ENCODE measurements at regions not wholly inside any gene's neighbourhood (a gene's known extent, or its start where the extent isn't known, plus 50 kb on each side); places are given as distances from the start of the nearest gene placed in this dataset.

DNA sequence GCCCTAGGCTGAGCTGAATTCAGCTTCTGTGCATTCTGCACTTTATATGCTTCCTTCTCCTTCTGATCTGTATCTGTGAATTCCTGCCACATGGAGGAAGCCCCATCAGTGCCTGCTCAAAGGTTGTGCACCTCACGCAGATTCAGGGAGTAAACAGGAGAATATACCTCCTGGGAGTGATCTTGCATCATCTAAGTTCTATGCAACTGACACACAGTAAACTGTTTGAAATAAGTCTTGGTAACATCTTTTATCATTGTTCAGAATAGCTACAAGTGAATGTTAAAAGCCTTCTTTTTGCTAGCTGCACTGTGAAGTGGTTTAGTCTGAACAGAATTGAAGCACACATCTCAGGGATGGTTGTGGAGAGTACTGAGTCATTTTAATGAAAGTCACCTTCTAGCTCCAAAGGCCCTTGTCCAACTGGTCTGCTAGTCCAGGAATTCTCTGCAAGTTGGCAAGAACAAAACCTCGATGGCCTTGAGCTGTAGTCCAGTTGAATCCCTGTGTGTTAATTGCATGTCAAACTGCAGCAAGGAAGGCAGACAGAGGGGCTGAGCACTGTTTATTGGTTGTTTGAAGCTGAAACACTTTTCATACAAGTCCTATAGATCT, 215.0 kb downstream of the WNT5A start:
- TF ChIP-seq, protein P1, sequence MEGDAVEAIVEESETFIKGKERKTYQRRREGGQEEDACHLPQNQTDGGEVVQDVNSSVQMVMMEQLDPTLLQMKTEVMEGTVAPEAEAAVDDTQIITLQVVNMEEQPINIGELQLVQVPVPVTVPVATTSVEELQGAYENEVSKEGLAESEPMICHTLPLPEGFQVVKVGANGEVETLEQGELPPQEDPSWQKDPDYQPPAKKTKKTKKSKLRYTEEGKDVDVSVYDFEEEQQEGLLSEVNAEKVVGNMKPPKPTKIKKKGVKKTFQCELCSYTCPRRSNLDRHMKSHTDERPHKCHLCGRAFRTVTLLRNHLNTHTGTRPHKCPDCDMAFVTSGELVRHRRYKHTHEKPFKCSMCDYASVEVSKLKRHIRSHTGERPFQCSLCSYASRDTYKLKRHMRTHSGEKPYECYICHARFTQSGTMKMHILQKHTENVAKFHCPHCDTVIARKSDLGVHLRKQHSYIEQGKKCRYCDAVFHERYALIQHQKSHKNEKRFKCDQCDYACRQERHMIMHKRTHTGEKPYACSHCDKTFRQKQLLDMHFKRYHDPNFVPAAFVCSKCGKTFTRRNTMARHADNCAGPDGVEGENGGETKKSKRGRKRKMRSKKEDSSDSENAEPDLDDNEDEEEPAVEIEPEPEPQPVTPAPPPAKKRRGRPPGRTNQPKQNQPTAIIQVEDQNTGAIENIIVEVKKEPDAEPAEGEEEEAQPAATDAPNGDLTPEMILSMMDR (conservative IDR thresholded peaks at IDR 0.05; ENCODE audit: low read length) = no peak
- no peak for TF ChIP-seq EZH2phosphoT487 (IDR thresholded peaks at IDR 0.05; ENCODE audit: borderline replicate concordance)

Data from Loucy (cell line).